Skeletal muscle tissue (tissue), 1 donor: ENCODE measurements at regions not wholly inside any gene's neighbourhood (a gene's known extent, or its start where the extent isn't known, plus 50 kb on each side); places are given as distances from the start of the nearest gene placed in this dataset. TPM values are rescaled to one million over a fixed set of nuclear protein-coding genes. Genes with fewer than 3 reads are reported as not detected.

Experiments used
- small RNA-seq: library from RNA; depleted of rRNA; stranded (forward); fragments of <200 nt; gene quantifications from one replicate; pipeline ENCODE3, GENCODE V24; 2014

Small RNA genes in the stretch of these regions (small RNA-seq; reads per million reads assigned to genes)
- gene AC069439.1, result not detected
- not detected for gene AC072046.1
- not detected for gene AC072046.2
- not detected for gene MTND4LP10
- not detected for gene RN7SKP298
